HG02973 (cell line): ENCODE measurements at regions not wholly inside any gene's neighbourhood (a gene's known extent, or its start where the extent isn't known, plus 50 kb on each side); places are given as distances from the start of the nearest gene placed in this dataset.

Experiments used
- ATAC-seq: cut with Tn5 transposase; IDR thresholded peaks from one replicate; pipeline ENCODE4 v1.9.1; 2021; ENCODE audit warnings: moderate library complexity; ENCODE audit not compliant: unreplicated experiment

DNA sequence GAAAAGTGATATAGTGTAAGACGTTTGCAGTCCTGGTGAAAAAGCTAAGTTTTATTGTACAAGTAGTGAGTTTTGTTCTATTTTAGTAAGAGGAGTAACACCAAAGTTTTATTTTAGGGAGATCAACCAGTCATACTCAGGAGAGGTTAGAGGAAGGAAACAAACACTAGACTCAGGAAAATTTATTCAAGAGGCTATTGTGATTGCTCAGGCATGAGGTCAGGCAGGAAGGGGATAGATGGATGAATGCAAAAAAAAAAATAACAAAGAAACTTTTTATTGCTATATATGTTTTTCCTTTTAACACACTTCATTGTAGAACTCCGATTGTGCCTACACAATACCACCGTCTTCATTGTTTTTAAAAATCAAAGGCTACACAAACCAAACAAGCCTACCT is 189.0 kb downstream of the LYPLAL1 start:
- ATAC-seq = no peak

DNA sequence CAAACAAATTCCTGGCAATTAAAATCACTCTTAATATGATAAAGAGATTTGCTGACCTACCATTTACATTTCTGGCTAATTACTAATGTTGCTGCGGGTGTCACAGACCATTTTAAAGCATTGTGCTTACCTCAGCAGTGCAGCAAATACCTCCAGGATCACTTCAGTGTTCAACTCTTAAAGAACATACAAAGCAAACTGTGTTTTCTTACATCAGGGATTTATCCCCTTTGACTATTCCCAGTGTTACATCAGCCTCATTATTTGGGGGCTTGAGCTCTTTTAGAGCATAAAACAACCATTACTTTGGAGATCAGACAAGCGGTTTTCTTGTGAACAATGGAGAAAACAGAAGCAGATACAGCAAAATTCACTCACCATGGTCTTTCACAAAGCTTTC is 185.4 kb downstream of the LYPLAL1 start:
- no peak for ATAC-seq

DNA sequence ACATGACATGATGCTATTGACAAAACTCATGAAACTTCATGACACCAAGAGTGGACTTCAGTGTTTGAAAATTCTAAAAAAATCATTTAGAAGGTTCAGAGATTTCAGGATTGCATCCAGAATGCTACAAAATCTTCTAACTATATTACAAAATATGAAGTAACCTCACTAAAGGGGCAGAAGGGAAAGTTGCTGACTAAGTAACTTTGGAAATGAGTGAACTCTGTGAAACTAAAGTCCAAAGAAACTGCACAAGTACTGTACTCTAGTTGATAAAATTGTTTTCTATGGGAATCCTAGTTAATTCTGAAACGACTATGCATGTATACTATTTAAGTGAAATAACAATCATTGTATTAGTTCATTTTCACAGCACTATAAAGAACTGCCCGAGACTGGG is 184.4 kb downstream of the LYPLAL1 start:
- no peak for ATAC-seq

DNA sequence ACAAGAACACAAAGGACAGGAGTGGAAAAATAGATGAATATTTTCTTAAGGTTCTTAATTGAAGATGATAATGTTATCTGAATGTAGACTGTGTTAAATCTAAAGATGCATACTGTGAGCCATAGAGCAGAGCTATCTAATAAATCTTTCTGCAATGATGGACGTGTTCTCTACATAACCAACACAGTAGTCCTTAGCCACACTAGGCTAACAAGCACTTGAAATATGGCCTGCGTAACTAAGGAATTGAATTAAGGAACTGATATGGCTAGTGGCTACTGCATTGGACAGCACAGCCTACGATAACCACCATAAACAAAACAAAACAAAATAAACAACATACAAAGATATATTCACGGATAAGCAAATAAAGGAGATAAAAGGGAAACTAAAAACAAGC is 181.3 kb downstream of the LYPLAL1 start:
- no peak for ATAC-seq

DNA sequence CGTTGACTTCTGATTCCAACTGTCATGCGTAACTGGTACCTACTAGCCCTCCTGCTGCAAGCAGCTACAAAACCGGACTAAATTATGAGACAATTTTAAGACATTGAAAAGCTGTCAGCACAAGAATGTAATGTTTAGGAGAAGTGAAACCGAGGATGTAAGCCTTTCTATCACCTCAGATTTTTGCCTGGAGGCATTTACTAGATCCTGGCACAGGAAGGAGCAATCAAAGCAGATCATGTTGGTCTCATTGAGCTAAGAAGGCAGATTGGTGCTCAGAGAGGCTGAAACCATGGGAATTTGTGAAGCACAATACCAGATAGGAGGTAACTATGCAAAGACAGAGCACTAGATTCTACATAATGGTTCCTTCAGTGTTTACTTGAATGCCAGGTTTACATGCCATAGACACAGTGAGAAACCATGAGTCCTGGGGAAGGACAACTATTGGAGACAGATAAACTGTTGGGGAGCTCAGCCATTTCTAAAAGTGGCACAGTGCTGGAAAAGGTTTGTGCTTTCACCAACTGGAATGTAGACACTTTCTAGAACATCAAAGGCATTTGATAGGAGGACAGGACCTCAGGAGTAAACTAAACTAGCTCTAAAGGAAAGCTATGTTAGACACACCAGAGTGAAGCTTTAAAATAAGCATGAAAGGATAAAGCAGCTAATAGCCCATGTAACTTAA is 179.4 kb downstream of the LYPLAL1 start:
- ATAC-seq = no peak

DNA sequence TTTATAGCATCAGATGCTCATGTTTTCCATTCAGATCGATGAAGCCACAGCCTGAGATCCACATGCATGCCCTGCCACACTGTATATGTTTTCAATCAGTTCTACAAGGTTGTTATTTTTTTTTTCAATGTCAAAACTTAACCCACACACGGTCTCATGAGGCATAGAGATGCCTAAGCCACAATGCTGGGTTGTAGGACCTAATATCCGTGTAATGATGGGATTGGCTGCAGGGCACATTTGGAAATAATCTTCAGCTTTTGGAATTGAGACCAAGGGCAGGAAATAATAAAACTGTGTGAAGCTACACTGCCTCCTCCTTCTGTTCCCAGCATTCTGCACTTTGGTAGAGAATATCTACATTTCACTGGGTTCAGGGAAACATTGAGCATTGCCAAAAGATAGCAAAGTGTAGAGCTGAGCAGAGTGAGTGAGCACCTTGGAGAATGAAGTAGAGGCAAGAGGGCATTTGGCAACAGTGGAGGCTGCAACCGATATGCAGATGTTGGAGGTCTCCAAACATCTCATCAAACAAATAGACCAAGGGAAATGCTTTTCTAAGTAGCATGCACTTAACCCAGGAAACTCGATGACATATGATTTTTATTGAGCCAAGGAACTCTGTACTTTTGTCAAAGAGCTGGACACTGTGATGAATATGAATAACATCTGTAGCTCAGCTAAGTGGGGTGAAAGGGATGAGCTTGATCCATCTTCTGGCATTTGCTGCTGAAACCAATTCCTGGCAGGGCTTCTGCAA is 176.7 kb downstream of the LYPLAL1 start:
- no peak for ATAC-seq

DNA sequence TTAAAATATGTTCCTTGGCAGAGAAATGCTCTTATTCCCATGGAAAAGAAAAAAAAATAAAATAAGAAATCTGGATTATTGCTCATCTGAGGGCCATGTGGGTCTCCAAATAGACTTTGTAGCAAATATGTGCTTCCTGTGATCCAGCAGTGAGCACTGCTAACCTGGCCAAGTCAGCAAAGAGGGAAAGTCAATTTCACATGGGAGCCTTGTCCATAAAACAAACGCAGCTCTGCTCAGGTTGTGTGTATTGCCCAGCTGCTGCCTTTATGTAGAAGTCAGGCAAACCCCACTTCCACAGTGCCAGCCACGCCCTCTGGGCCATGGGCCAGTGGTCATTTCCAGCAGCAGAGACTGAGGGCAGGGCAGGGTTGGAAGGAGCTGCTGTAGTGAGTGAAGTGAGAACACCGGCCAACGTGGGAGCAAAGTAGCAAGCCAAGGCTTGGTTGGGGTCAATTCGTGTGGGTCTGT is 174.3 kb downstream of the LYPLAL1 start:
- no peak for ATAC-seq

DNA sequence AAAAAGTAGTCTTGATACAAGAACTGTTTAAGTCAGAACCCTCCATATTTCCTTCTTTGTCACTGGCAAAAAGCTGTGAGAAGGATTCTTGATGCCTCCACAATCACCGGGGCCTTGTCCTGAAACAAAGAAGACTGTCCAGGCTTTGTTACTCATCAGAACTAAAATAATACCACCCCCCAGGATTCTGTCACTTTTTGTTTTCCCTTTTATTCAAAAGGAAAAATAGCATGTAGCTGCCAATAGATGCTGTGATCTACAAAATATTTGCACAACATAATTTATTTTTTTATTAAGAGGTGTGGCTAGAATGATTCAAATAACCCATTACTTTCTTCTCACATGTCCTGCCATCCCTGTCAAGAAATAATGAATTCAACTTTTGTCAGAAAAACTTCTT is 173.7 kb downstream of the LYPLAL1 start:
- no peak for ATAC-seq

DNA sequence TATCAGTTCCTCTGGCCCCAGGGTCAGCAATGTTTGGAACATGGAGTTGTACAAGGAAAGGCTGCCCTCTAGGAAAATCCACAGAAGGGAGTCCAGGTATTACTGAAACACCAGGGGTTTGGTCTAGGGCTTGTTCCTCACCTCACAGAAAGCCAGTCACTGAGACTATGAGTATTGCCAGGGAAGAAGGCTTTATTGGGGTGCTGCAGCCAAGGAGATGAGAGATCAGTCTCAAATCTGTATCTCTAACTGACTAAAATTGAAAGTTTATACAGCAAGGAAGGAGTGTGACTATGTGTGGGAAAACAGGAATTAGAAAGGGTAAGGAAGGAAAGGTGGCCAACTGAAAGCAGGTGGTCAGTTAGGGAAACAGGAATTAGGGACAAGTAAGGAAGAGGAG is 172.3 kb downstream of the LYPLAL1 start:
- no peak for ATAC-seq

DNA sequence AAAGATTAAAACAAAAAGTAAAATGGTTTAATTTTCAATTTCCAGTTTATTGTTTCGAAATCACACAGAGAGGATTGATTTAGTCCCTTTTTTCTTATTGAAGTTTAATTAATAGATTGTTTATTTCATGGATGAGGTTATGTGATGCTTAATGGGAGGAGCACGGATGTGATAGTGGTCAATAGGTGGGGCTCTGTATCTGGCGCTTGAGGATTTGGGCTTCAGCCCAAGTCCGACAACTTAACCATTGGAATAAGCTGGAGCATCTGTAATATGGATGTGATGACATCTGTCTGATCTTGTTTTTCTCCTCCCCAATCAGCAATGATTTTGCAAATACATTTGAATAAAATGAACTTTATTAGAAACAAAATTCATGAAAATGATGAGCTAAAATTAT is 169.2 kb downstream of the LYPLAL1 start:
- no peak for ATAC-seq

DNA sequence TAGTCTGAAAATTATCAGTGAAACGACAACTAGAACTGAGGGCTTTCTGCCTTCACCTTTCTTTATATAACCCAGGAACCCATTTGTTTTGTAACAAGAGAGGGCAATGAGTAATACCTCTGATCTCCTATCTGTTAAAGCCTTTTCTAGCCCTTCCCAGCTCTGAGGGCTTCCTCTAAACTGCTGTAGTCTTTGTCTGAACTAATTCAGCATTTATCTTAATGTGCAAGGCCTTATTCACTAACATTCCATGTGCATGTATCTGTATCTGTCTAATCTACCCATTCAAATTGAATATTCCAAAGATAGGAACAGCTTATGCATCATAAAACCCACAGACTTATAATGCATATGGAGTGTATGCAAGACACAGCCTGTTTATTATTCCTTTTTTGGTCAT is 167.1 kb downstream of the LYPLAL1 start:
- no peak for ATAC-seq

DNA sequence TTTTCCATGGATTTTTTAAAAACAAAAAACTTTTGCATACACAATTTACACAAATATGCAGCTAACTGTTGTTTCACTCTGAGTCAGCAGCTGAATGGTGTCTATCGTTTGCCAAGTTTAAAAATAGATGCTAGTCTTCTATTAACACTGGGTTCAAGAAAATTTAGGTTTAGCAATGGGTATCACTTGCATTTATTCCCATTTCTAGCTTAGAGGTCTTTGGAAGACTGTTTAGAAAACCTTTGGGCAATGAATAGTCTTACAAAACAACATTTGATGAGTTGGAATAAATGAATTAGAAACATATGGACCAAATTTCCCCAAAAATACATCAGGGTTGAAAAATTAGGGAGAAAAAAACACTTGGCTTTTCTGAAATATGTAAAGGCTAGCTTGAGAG is 165.8 kb downstream of the LYPLAL1 start:
- ATAC-seq = no peak

DNA sequence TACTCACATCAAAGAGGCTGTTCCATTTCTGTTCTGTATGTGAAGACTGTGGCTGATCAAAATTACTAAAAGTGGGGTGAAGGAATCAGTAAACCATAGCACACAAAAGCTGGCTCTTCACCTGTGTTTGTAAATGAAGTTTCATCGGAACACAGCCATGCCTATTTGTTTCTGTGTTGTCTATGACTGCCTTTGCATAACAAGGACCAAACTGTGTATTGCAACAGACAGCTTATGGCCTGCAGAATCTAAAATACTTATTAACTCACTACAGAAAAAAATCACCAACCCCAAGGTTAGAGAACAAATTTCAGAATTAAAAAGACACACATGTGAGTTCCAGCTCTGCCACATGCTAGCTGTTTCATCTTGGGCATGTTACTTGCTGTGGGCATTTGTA is 163.9 kb downstream of the LYPLAL1 start:
- ATAC-seq = no peak

DNA sequence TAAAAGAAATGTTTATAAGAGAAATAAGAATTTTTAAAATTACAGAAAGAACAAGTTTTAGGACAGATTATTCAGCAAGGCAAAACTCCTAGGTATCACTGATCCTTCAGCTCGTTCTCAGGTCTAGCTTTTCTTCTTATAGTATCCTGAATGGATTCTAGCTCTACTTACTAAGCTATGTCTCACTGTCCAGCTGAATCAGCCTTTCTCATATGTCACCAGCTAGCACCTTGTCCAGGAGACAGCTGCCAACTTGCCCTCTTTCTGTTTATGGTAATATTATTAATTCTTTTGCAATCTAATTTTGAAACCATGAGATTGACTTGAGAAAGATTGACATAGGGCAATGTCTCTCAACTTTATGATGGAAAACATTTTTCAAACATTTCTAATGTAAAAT is 159.9 kb downstream of the LYPLAL1 start:
- ATAC-seq = no peak

DNA sequence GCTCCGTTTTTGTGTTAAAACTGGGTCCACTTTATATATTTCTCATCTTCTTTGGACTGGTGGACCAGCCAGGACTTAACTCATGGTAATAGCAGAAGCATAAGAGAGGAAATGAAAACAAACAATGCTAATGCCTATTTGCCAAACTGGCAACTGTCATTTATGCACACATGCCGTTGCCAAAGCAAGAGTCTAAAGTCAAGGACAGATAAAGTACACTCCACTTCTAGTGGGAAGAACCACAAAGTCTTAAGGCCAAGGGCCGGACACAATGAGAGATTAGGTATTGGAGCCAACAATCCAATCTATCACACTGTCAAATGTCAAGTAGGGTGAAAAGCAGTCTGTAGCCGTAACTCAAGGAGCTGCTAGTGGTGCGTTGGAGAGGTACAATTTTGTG is 157.7 kb downstream of the LYPLAL1 start:
- ATAC-seq = no peak

DNA sequence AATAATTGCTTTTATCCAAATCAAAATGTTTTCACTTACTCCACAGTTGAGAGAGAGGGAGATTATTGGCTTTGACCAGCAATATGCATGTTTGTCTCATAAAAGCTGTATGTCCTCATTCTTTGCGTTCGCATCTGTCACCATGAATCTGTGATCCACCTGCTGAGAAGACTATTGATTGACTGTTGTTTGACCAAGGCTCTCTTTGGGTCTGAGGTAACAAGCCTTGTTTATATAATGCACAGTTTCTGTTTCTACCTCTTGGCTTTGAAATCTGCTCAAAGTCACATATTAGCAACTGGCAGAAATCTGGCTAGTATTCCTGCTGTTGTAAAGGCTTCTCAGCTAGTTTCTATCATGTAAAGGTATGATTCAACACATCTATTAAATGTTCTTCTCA is 157.0 kb downstream of the LYPLAL1 start:
- ATAC-seq = no peak

DNA sequence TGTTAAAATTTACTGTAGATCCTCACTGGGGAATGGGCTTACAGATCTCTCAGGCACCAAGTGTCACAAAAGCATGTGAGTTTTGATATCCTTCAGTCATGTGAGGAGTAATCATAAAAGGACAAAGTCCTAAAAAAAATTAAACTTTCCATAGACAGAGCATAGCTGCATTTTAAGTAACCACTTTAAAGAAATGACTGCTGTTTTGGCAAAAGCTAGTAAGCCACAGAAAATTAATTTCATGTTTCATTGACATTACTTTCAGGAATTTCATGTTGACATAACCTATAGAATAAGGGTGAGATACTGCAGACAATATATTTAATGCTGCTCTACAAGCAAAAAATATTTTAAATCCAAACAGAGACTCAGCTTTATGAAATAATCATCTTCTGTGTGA is 156.3 kb downstream of the LYPLAL1 start:
- ATAC-seq = no peak

DNA sequence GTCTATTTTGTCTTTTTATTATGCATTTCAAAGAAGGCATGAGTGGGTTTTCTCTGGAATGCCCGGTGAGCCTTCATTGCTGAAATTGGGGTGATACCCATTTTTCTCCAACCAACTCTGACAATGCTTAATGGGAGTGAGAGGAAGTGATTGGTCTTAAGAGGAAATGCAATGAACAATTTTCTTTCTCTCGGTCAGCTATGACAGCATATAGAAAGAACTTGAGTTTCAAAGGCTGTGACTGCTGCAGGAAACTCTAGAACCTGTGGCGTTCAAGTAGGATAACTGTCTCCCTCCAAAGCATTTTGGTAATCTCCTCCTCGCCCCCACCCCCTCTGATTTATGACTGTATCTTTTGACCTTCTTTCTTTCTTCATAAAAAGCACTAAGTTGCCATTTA is 155.9 kb downstream of the LYPLAL1 start:
- ATAC-seq = no peak

DNA sequence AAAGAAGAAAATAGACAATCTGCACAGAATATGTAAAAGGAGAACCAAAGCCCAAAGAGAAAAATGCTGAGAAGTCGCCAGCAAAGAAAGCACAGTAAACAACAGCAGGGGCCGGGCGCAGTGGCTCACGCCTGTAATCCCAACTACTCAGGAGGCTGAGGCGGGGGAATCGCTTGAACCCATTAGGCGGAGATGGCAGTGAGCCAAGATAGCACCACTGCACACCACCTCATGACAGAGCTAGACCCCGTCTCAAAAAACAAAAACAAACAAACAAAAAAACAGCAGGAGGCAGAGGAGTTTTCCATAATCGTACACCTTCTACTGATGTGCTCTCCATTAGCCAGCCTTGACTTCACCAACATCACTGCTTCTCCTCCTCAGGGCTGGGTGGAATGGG is 153.2 kb downstream of the LYPLAL1 start:
- no peak for ATAC-seq

DNA sequence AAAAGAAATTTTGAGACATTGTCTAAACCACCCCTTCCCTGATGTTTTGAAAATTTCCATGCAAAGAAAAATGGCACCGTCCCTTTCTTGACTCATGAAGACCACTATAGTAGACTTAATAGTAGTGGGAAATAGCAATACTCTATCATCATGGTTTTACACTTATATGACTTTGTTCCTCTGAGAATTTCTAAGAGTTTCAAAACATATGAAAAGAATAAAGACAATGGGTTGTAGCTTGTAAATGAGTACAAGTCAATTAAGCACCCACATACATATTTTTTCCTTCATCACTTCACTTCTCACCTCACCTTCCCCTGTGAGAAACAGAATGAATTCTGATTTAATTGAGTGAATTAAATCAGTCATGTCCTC is 151.7 kb downstream of the LYPLAL1 start:
- no peak for ATAC-seq

DNA sequence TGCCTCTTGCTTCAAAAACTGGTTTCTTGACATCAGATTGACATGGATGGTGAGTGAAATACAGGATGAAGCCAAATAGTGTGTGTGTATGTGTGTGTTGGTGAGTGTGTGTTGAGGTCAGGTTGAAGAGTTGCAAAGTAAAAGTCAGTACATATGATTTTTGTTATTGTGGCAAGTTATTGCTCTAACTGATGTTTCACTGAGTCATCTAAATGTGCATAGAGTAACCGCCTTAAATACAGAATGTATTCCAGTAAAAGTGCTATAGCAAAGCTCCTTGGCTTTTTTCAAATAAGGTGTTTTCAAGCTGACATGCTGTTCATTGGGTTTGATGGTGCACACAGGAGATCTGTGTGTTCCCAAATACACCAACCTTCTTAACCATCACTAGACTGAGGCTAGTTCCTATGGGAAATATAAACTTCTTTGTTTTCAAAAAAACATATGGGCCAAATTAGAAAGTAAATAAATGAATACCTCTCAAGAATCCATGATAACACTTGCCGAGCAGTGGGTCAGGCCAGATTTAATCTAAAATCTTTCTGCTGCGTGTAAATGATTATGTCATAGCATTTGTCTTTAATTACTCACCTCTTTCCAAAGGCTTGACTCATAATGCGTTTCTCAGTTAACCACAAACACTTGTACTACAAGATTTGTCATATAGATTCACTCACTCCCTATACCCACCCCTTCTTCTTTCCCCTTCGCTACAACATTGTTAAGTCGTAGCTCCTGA is 151.1 kb downstream of the LYPLAL1 start:
- no peak for ATAC-seq

DNA sequence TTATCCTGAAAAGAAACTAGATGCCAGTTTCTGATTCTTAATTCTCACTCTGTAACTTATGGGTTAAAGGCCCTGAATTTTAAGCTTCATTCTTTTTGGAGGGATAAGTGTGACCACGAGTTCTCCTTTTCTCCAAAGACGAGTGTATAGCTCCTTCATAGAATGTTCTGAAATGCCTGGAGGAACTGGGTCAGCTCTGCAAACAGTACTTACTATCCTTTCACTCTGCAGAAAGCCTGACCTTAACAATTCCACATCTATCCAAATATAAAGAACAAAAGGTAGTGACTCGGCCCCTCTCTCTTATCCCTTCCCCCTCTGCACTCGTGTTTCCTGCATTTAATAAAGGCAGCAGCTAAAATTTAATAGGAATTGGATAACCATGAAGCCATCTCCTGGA is 150.5 kb downstream of the LYPLAL1 start:
- ATAC-seq = no peak
